ENCODE measurements at regions not wholly inside any gene's neighbourhood (a gene's known extent, or its start where the extent isn't known, plus 50 kb on each side); places are given as distances from the start of the nearest gene placed in this dataset.

DNA sequence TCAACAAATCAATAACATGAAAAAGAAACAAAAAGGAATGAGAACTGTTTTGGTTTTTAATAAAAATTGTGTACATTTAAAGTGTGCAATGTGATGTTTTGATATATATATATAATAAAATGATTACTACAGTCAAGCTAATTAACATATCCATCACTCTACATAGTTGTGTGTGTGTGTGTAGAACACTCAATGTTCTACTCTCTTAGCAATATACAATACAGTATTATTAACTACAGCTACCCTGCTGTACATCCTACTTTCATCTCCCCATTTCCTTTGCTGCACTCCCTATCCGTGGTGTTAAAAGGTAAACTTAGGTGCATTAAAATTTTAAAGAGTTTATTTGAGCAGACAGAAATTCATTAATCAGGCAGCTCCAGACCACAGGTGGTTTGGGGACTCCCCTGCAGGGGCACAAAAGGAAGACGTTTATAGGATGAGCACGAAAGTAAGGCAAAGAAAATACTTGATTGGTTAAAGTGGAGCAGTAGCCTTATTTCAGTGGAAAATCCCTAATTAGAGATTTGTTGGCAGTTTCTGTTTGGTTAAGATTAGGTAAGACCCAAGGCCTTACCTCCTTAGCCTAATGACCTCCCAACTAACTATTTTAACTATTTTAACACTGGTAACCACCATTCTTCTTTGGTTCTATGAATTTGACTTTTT lies 61.8 kb upstream of the SNRK start:
- DNase-seq (no peak), FAIRE-seq (no peak)
- H3K36me3 ChIP-seq (ENCODE audit: control insufficient read depth in 2 of 3, insufficient read depth in 3 of 3, low read length in 3 of 3), result no peaks in the 10 kb centered on the region
- H3K9me3 ChIP-seq (ENCODE audit: control insufficient read depth in 2 of 3, insufficient read depth in 1 of 3, low read length in 3 of 3), result peaks cover 0 to 7% (median 0%) of the 10 kb centered on the region in 3 donors
- no peaks in the 10 kb centered on the region for H3K27me3 ChIP-seq (ENCODE audit: control insufficient read depth, insufficient read depth, low read length)
- H3K27ac ChIP-seq (ENCODE audit: low read depth in 2 of 2, low read length in 2 of 2), result no peak overlapping the region
- H3K9ac ChIP-seq (ENCODE audit: low read length in 3 of 3), result no peak overlapping the region
- no peak overlapping the region for H3K4me3 ChIP-seq (ENCODE audit: low read length in 3 of 3)
- intact Hi-C loops (cut with DNase I), result no loop called here
- TF ChIP-seq, protein P1, sequence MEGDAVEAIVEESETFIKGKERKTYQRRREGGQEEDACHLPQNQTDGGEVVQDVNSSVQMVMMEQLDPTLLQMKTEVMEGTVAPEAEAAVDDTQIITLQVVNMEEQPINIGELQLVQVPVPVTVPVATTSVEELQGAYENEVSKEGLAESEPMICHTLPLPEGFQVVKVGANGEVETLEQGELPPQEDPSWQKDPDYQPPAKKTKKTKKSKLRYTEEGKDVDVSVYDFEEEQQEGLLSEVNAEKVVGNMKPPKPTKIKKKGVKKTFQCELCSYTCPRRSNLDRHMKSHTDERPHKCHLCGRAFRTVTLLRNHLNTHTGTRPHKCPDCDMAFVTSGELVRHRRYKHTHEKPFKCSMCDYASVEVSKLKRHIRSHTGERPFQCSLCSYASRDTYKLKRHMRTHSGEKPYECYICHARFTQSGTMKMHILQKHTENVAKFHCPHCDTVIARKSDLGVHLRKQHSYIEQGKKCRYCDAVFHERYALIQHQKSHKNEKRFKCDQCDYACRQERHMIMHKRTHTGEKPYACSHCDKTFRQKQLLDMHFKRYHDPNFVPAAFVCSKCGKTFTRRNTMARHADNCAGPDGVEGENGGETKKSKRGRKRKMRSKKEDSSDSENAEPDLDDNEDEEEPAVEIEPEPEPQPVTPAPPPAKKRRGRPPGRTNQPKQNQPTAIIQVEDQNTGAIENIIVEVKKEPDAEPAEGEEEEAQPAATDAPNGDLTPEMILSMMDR (IDR thresholded peaks at IDR 0.05; ENCODE audit: borderline replicate concordance, extremely low read depth, insufficient read depth), result no peak
- H3K4me1 ChIP-seq (ENCODE audit: control insufficient read depth in 2 of 3, insufficient read depth in 2 of 3, low read depth in 1 of 3, low read length in 3 of 3), result peaks cover 0 to 4% (median 0%) of the 10 kb centered on the region in 3 donors

DNA sequence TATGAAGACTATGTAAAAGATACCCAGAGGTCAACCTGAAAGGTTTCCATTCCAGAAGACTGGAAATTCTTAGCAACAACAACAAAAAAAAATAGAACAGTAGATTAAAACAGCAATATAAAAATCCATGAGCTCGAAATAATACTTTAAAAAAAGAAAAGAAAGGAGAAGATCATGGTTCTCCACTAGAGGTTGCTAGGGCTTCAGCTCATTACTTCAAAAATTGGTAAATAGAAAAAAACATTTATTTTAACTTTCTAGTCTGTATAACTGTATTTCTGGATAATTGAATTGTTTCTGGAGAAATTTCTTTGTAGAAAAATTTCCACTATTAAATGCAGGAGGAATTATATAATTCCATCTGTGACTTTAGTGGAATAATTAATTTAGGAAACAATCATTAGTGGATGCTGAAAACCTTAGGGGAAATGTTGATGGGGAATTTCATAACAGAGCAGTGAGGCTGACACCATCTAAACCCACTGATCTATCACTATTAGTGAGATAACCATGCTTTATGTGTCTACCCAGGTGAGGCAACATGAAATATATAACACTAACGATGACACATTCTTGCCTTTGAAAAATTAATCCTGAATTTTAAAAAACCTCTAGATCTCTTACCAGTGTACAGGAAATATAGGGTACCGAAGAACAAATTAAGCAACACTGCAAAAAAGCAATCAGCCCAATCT lies 62.5 kb upstream of the SNRK start:
- H3K4me1 ChIP-seq (ENCODE audit: control insufficient read depth in 2 of 3, insufficient read depth in 2 of 3, low read depth in 1 of 3, low read length in 3 of 3), result peaks cover 0 to 6% (median 4%) of the 10 kb centered on the region in 3 donors
- TF ChIP-seq, protein P1 (IDR thresholded peaks at IDR 0.05; ENCODE audit: borderline replicate concordance, extremely low read depth, insufficient read depth), result no peak
- H3K9ac ChIP-seq (ENCODE audit: low read length in 3 of 3), result no peak overlapping the region
- FAIRE-seq (peak; percentile 83), DNase-seq (no peak)
- no peaks in the 10 kb centered on the region for H3K27me3 ChIP-seq (ENCODE audit: control insufficient read depth, insufficient read depth, low read length)
- intact Hi-C loops (cut with DNase I), result no loop called here
- no peaks in the 10 kb centered on the region for H3K36me3 ChIP-seq (ENCODE audit: control insufficient read depth in 2 of 3, insufficient read depth in 3 of 3, low read length in 3 of 3)
- peaks cover 0 to 7% (median 0%) of the 10 kb centered on the region in 3 donors for H3K9me3 ChIP-seq (ENCODE audit: control insufficient read depth in 2 of 3, insufficient read depth in 1 of 3, low read length in 3 of 3)
- H3K4me3 ChIP-seq (ENCODE audit: low read length in 3 of 3), result no peak overlapping the region
- no peak overlapping the region for H3K27ac ChIP-seq (ENCODE audit: low read depth in 2 of 2, low read length in 2 of 2)

DNA sequence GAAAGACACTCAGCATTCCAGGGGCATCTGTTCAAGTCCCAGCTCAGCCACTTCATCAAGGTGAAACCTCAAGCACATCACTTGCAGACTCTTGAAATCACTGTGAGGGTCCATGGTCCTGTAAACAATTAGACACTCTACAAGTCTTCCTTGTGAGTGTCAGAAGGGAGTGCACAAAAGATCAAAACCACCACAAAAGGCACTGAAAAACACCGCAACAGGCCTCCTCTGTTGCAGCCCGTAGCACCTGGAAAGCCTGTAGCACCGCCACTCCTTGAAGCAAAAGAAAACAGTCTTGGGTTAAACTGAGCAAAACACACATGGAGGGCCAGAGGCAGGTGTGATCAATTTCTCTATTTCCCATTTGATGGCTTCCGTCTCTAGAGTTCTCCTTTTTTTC lies 63.8 kb upstream of the SNRK start:
- H3K27ac ChIP-seq (ENCODE audit: low read depth in 2 of 2, low read length in 2 of 2), result no peak overlapping the region
- H3K27me3 ChIP-seq (ENCODE audit: control insufficient read depth, insufficient read depth, low read length), result no peaks in the 10 kb centered on the region
- TF ChIP-seq, protein P1 (IDR thresholded peaks at IDR 0.05; ENCODE audit: borderline replicate concordance, extremely low read depth, insufficient read depth), result no peak
- peaks cover 0 to 7% (median 0%) of the 10 kb centered on the region in 3 donors for H3K9me3 ChIP-seq (ENCODE audit: control insufficient read depth in 2 of 3, insufficient read depth in 1 of 3, low read length in 3 of 3)
- intact Hi-C loops (cut with DNase I), result no loop called here
- FAIRE-seq (no peak), DNase-seq (no peak)
- H3K4me1 ChIP-seq (ENCODE audit: control insufficient read depth in 2 of 3, insufficient read depth in 2 of 3, low read depth in 1 of 3, low read length in 3 of 3), result peaks cover 0 to 6% (median 4%) of the 10 kb centered on the region in 3 donors
- H3K4me3 ChIP-seq (ENCODE audit: low read length in 3 of 3), result no peak overlapping the region
- no peaks in the 10 kb centered on the region for H3K36me3 ChIP-seq (ENCODE audit: control insufficient read depth in 2 of 3, insufficient read depth in 3 of 3, low read length in 3 of 3)
- H3K9ac ChIP-seq (ENCODE audit: low read length in 3 of 3), result no peak overlapping the region
